ENCODE measurements at regions not wholly inside any gene's neighbourhood (a gene's known extent, or its start where the extent isn't known, plus 50 kb on each side); places are given as distances from the start of the nearest gene placed in this dataset.

GRCh38 chr6:105468850-105469249 lies 66.0 kb upstream of the PREP start:
- TF ChIP-seq, protein P1, sequence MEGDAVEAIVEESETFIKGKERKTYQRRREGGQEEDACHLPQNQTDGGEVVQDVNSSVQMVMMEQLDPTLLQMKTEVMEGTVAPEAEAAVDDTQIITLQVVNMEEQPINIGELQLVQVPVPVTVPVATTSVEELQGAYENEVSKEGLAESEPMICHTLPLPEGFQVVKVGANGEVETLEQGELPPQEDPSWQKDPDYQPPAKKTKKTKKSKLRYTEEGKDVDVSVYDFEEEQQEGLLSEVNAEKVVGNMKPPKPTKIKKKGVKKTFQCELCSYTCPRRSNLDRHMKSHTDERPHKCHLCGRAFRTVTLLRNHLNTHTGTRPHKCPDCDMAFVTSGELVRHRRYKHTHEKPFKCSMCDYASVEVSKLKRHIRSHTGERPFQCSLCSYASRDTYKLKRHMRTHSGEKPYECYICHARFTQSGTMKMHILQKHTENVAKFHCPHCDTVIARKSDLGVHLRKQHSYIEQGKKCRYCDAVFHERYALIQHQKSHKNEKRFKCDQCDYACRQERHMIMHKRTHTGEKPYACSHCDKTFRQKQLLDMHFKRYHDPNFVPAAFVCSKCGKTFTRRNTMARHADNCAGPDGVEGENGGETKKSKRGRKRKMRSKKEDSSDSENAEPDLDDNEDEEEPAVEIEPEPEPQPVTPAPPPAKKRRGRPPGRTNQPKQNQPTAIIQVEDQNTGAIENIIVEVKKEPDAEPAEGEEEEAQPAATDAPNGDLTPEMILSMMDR (IDR thresholded peaks at IDR 0.05) = no peak
- no peak for TF ChIP-seq POLR2A (IDR thresholded peaks at IDR 0.05)

Measured in testis (tissue), 2 donors.